ENCODE measurements at regions not wholly inside any gene's neighbourhood (a gene's known extent, or its start where the extent isn't known, plus 50 kb on each side); places are given as distances from the start of the nearest gene placed in this dataset.

DNA sequence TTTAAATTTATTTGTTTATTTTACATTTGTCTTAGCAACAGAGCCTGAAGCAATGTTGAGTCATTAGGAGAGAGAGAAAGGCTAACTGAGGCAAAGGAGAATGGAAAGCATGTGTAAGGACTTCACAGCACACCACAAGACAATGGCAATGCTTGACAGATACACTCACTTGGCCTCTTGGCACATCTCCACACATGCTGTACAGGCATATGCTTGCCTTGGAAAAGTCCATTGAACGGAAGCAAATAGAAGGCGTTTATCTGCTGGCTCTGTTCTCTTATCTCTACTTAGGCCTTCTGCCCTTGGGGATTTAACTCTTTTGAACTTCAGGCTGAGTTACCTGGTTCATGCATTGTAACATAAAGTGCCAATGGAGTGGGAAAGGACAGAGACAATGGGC is 262.2 kb upstream of the POU3F1 start:
- no peak overlapping the region for H3K27ac ChIP-seq (ENCODE audit: low read depth, low read length)
- no peak overlapping the region for H3K4me3 ChIP-seq (ENCODE audit: low read length in 3 of 3)
- H3K27me3 ChIP-seq (ENCODE audit: control insufficient read depth in 3 of 3, insufficient read depth in 3 of 3, low read length in 3 of 3) = peaks cover 0 to 8% (median 4%) of the 10 kb centered on the region in 3 donors
- no peaks in the 10 kb centered on the region for H3K4me1 ChIP-seq (ENCODE audit: control insufficient read depth in 3 of 3, insufficient read depth in 3 of 3, low read length in 3 of 3)
- H3K9me3 ChIP-seq (ENCODE audit: control insufficient read depth in 3 of 3, low read length in 3 of 3) = peaks cover 0 to 5% (median 0%) of the 10 kb centered on the region in 3 donors
- H3K36me3 ChIP-seq (ENCODE audit: control insufficient read depth in 3 of 3, insufficient read depth in 3 of 3, low read length in 3 of 3) = no peaks in the 10 kb centered on the region
- H3K9ac ChIP-seq (ENCODE audit: low read depth in 1 of 3, low read length in 3 of 3) = no peak overlapping the region

DNA sequence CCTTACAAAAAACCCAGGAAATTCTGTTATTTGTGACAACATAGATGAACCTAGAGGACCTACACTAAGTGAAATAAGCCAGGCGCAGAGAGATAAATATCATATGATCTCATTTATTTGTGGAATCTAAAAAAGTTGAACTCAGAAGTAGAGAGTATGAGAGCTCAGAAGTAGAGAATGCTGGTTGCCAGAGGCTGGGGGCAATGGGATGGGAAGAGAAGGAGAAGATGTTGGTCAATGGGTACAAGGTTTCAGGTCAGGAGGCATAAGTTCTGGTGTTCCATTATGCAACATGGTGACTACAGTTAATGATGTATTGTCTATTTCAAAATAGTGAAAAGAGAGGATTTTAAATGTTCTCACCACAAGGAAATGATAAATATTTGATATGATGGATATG is 259.1 kb upstream of the POU3F1 start:
- Histone ChIP-seq H3K4me1 (ENCODE audit: control insufficient read depth in 3 of 3, insufficient read depth in 3 of 3, low read length in 3 of 3) (no peaks in the 10 kb centered on the region), H3K27me3 (ENCODE audit: control insufficient read depth in 3 of 3, insufficient read depth in 3 of 3, low read length in 3 of 3) (peaks cover 0 to 8% (median 4%) of the 10 kb centered on the region in 3 donors), H3K36me3 (ENCODE audit: control insufficient read depth in 3 of 3, insufficient read depth in 3 of 3, low read length in 3 of 3) (no peaks in the 10 kb centered on the region), H3K27ac (ENCODE audit: low read depth, low read length) (no peak overlapping the region), H3K4me3 (ENCODE audit: low read length in 3 of 3) (no peak overlapping the region), H3K9me3 (ENCODE audit: control insufficient read depth in 3 of 3, low read length in 3 of 3) (peaks cover 0 to 5% (median 0%) of the 10 kb centered on the region in 3 donors), H3K9ac (ENCODE audit: low read depth in 1 of 3, low read length in 3 of 3) (no peak overlapping the region)

DNA sequence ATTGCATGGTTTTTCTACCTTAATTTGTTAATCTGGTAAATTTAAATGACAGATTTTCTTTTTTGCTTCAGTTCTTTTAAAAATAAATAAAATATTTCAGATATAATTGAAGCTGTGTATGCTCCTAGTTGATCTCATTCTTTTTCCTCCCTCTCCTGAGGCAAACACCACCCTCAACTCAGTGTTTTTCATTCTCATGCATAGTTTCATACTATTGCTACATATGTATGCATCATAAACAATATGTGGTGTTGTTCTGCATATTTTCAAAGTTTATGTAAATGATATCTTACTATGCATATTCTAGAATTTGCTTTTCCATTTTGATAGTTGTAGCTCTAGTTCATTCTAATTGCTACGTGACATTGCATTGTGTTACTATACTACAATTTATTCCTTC is 257.2 kb upstream of the POU3F1 start:
- no peaks in the 10 kb centered on the region for H3K4me1 ChIP-seq (ENCODE audit: control insufficient read depth in 3 of 3, insufficient read depth in 3 of 3, low read length in 3 of 3)
- H3K36me3 ChIP-seq (ENCODE audit: control insufficient read depth in 3 of 3, insufficient read depth in 3 of 3, low read length in 3 of 3) = no peaks in the 10 kb centered on the region
- no peak overlapping the region for H3K27ac ChIP-seq (ENCODE audit: low read depth, low read length)
- peaks cover 2 to 4% (median 3%) of the 10 kb centered on the region in 3 donors for H3K27me3 ChIP-seq (ENCODE audit: control insufficient read depth in 3 of 3, insufficient read depth in 3 of 3, low read length in 3 of 3)
- H3K9me3 ChIP-seq (ENCODE audit: control insufficient read depth in 3 of 3, low read length in 3 of 3) = peaks cover 0 to 2% (median 0%) of the 10 kb centered on the region in 3 donors
- H3K9ac ChIP-seq (ENCODE audit: low read depth in 1 of 3, low read length in 3 of 3) = no peak overlapping the region
- H3K4me3 ChIP-seq (ENCODE audit: low read length in 3 of 3) = no peak overlapping the region

DNA sequence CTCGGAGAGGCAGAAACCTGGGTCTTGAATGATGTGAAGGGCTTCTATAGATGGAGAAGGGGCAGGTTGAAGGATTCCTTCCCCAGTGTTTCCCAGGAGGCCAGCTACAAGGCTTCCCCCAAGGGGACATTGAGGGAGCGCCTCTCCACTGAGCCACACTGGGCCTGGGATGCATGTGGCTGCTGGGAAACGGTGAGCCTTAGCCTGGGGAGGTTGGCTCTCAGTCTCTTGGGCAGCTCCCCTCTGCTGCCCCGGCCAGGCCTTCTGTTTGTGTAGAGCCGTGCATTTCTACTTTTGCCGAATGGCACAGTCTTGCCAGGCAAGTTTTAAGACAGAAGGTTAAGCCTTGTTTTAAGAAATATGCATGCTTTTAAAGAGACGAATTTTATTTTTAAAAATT is 254.4 kb upstream of the POU3F1 start:
- Histone ChIP-seq H3K4me3 (ENCODE audit: low read length in 3 of 3) (no peak overlapping the region), H3K36me3 (ENCODE audit: control insufficient read depth in 3 of 3, insufficient read depth in 3 of 3, low read length in 3 of 3) (no peaks in the 10 kb centered on the region), H3K27ac (ENCODE audit: low read depth, low read length) (no peak overlapping the region), H3K9me3 (ENCODE audit: control insufficient read depth in 3 of 3, low read length in 3 of 3) (no peaks in the 10 kb centered on the region), H3K9ac (ENCODE audit: low read depth in 1 of 3, low read length in 3 of 3) (no peak overlapping the region), H3K27me3 (ENCODE audit: control insufficient read depth in 3 of 3, insufficient read depth in 3 of 3, low read length in 3 of 3) (peaks cover 13 to 20% (median 13%) of the 10 kb centered on the region in 3 donors), H3K4me1 (ENCODE audit: control insufficient read depth in 3 of 3, insufficient read depth in 3 of 3, low read length in 3 of 3) (no peaks in the 10 kb centered on the region)

DNA sequence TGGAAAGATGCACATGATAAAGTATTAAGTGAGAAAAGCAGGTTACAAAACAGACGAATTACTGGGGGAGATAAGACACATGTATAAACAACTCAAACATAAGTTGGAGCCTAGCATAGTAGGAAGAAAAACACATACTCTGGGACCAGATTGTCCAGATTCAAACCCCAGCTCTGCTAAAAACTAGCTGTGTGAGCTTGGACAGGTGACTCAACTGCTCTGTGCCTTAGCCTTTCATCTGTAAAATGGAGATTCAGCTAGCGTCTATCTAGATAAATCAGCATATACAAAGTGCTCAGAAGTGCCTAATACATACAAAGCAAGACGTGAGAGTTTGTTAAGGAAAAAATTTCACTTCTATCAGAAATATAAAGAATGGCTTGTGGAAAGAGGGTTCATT is 254.0 kb upstream of the POU3F1 start:
- Histone ChIP-seq H3K4me3 (ENCODE audit: low read length in 3 of 3) (no peak overlapping the region), H3K27me3 (ENCODE audit: control insufficient read depth in 3 of 3, insufficient read depth in 3 of 3, low read length in 3 of 3) (peaks cover 13 to 20% (median 14%) of the 10 kb centered on the region in 3 donors), H3K36me3 (ENCODE audit: control insufficient read depth in 3 of 3, insufficient read depth in 3 of 3, low read length in 3 of 3) (no peaks in the 10 kb centered on the region), H3K4me1 (ENCODE audit: control insufficient read depth in 3 of 3, insufficient read depth in 3 of 3, low read length in 3 of 3) (no peaks in the 10 kb centered on the region), H3K9me3 (ENCODE audit: control insufficient read depth in 3 of 3, low read length in 3 of 3) (no peaks in the 10 kb centered on the region), H3K27ac (ENCODE audit: low read depth, low read length) (no peak overlapping the region), H3K9ac (ENCODE audit: low read depth in 1 of 3, low read length in 3 of 3) (no peak overlapping the region)

DNA sequence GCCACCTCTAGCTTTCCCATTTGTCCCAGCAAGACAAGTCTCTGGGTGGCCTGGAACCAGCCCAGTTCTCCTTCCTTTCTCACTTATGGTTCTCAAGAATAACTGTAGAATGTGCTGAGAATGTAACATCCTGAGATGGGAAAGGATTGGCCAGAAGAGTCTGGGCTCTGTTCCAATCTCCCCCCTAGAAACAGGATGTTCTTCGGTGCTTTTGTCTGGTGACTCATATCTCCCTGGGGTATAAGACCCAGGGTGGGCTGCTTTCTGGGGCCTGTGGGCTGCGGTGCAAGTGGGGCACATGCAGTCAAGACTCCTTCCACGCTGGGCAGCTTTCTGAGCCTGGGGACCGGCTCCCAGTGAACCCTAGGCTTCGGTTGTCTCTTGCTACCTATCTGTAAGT is 251.2 kb upstream of the POU3F1 start:
- no peaks in the 10 kb centered on the region for H3K36me3 ChIP-seq (ENCODE audit: control insufficient read depth in 3 of 3, insufficient read depth in 3 of 3, low read length in 3 of 3)
- H3K27me3 ChIP-seq (ENCODE audit: control insufficient read depth in 3 of 3, insufficient read depth in 3 of 3, low read length in 3 of 3) = peaks cover 23 to 33% (median 25%) of the 10 kb centered on the region in 3 donors
- no peak overlapping the region for H3K27ac ChIP-seq (ENCODE audit: low read depth, low read length)
- H3K4me3 ChIP-seq (ENCODE audit: low read length in 3 of 3) = no peak overlapping the region
- H3K9me3 ChIP-seq (ENCODE audit: control insufficient read depth in 3 of 3, low read length in 3 of 3) = no peaks in the 10 kb centered on the region
- H3K9ac ChIP-seq (ENCODE audit: low read depth in 1 of 3, low read length in 3 of 3) = no peak overlapping the region
- no peaks in the 10 kb centered on the region for H3K4me1 ChIP-seq (ENCODE audit: control insufficient read depth in 3 of 3, insufficient read depth in 3 of 3, low read length in 3 of 3)

DNA sequence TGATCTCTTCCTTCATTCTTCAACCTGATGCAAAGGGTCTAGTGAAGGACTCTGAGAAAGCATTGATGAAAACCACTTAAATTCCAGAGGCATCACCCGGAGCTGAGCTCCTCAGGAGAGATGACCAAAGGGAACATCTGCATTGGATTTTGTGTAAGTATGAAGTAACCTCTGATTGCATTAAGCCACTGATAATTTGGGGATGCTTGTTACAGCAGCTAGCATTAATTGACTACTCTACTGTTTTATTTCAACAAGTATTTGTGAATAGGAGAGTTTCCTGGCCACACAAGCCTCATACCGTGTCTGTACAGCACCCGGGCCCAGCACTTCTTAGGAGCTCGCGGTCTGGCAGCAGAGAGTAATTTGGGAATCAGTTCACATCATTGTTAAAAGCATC is 250.7 kb upstream of the POU3F1 start:
- no peaks in the 10 kb centered on the region for H3K36me3 ChIP-seq (ENCODE audit: control insufficient read depth in 3 of 3, insufficient read depth in 3 of 3, low read length in 3 of 3)
- no peak overlapping the region for H3K9ac ChIP-seq (ENCODE audit: low read depth in 1 of 3, low read length in 3 of 3)
- no peaks in the 10 kb centered on the region for H3K4me1 ChIP-seq (ENCODE audit: control insufficient read depth in 3 of 3, insufficient read depth in 3 of 3, low read length in 3 of 3)
- no peak overlapping the region for H3K27ac ChIP-seq (ENCODE audit: low read depth, low read length)
- no peaks in the 10 kb centered on the region for H3K9me3 ChIP-seq (ENCODE audit: control insufficient read depth in 3 of 3, low read length in 3 of 3)
- no peak overlapping the region for H3K4me3 ChIP-seq (ENCODE audit: low read length in 3 of 3)
- H3K27me3 ChIP-seq (ENCODE audit: control insufficient read depth in 3 of 3, insufficient read depth in 3 of 3, low read length in 3 of 3) = peaks cover 26 to 38% (median 26%) of the 10 kb centered on the region in 3 donors

DNA sequence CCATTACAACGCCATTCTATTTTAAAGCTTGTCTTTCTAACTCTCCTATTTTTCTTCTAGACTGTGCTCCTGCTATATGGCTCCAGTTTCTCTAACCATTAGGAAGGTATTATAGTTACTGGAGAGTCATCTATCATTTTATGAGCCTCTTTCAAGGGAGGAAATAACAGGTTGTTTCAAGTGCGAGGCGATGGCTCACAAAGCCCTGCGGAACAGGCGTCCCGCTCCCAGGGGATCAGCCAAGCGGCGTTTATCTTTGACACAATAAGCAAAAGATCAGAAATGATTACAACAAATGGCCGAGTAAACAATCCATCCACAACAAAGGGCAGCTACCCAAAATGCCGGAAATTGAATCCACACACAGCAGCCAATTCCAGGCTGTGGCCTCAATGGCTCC is 249.5 kb upstream of the POU3F1 start:
- H3K27ac ChIP-seq (ENCODE audit: low read depth, low read length) = no peak overlapping the region
- no peak overlapping the region for H3K9ac ChIP-seq (ENCODE audit: low read depth in 1 of 3, low read length in 3 of 3)
- peaks cover 31 to 43% (median 33%) of the 10 kb centered on the region in 3 donors for H3K27me3 ChIP-seq (ENCODE audit: control insufficient read depth in 3 of 3, insufficient read depth in 3 of 3, low read length in 3 of 3)
- no peak overlapping the region for H3K4me3 ChIP-seq (ENCODE audit: low read length in 3 of 3)
- H3K9me3 ChIP-seq (ENCODE audit: control insufficient read depth in 3 of 3, low read length in 3 of 3) = no peaks in the 10 kb centered on the region
- no peaks in the 10 kb centered on the region for H3K36me3 ChIP-seq (ENCODE audit: control insufficient read depth in 3 of 3, insufficient read depth in 3 of 3, low read length in 3 of 3)
- no peaks in the 10 kb centered on the region for H3K4me1 ChIP-seq (ENCODE audit: control insufficient read depth in 3 of 3, insufficient read depth in 3 of 3, low read length in 3 of 3)

DNA sequence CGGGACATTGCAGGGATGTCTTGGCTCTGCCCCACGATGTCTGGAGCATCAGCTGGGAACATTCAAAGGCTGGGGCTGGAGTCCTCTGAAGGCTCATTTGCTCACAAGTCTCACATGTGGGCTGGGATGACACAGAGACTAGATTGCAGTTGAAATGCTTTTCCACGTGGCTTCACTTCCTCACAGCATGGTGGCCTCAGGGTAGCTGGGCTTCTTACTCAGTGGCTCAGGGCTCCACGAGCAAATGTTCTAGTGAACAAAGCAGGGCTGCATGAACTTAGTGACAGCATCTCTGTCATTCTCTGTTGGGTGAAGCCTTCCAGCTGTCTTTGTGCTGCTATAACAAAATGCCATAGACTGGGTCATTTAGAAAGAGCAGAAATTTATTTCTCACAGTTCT is 247.0 kb upstream of the POU3F1 start:
- H3K4me3 ChIP-seq (ENCODE audit: low read length in 3 of 3) = no peak overlapping the region
- H3K27me3 ChIP-seq (ENCODE audit: control insufficient read depth in 3 of 3, insufficient read depth in 3 of 3, low read length in 3 of 3) = peaks cover 25 to 38% (median 33%) of the 10 kb centered on the region in 3 donors
- H3K9me3 ChIP-seq (ENCODE audit: control insufficient read depth in 3 of 3, low read length in 3 of 3) = no peaks in the 10 kb centered on the region
- no peak overlapping the region for H3K27ac ChIP-seq (ENCODE audit: low read depth, low read length)
- no peaks in the 10 kb centered on the region for H3K36me3 ChIP-seq (ENCODE audit: control insufficient read depth in 3 of 3, insufficient read depth in 3 of 3, low read length in 3 of 3)
- no peaks in the 10 kb centered on the region for H3K4me1 ChIP-seq (ENCODE audit: control insufficient read depth in 3 of 3, insufficient read depth in 3 of 3, low read length in 3 of 3)
- H3K9ac ChIP-seq (ENCODE audit: low read depth in 1 of 3, low read length in 3 of 3) = no peak overlapping the region

DNA sequence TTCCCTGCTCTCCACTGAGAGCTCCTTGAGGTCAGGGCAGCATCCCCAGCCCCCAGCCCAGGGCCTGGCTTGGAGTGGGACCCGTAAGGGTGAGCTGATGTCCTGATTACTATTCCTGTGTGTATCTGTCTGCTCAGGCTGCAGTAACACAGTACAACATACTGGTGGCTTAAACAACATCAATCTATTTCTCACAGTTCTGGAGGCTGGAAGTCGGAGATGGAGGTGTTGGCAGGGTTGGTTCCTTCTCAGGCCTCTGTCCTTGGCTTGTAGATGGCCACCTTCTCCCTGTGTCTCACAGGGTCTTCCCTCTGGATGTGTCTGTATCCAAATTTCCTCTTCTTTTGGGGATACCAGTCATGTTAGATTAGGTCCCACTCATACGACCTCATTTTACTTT is 246.4 kb upstream of the POU3F1 start:
- Histone ChIP-seq H3K36me3 (ENCODE audit: control insufficient read depth in 3 of 3, insufficient read depth in 3 of 3, low read length in 3 of 3) (no peaks in the 10 kb centered on the region), H3K4me3 (ENCODE audit: low read length in 3 of 3) (no peak overlapping the region), H3K27me3 (ENCODE audit: control insufficient read depth in 3 of 3, insufficient read depth in 3 of 3, low read length in 3 of 3) (peaks cover 21 to 33% (median 32%) of the 10 kb centered on the region in 3 donors), H3K9me3 (ENCODE audit: control insufficient read depth in 3 of 3, low read length in 3 of 3) (no peaks in the 10 kb centered on the region), H3K4me1 (ENCODE audit: control insufficient read depth in 3 of 3, insufficient read depth in 3 of 3, low read length in 3 of 3) (no peaks in the 10 kb centered on the region), H3K9ac (ENCODE audit: low read depth in 1 of 3, low read length in 3 of 3) (no peak overlapping the region), H3K27ac (ENCODE audit: low read depth, low read length) (no peak overlapping the region)

Measured in skeletal muscle tissue (tissue), 3 donors.